Lower lobe of right lung (tissue), 2 donors: ENCODE measurements at regions not wholly inside any gene's neighbourhood (a gene's known extent, or its start where the extent isn't known, plus 50 kb on each side); places are given as distances from the start of the nearest gene placed in this dataset.

Experiments
- ATAC-seq, 2 donors: fragments of 200-7000 bp; cut with Tn5 transposase; one replicate each; pipeline ENCODE4 v1.9.1; 2020 to 2022; ENCODE audit warnings: mild to moderate bottlenecking in 2 of 2, moderate library complexity in 2 of 2
- DNase-seq: peaks from one replicate; pipeline ENCODE4 v3.0.0-alpha.2; 2020
- H3K27ac ChIP-seq: fragments of 200-600 bp; one replicate; pipeline ENCODE4 v1.8.0; 2022
- H3K27me3 ChIP-seq: fragments of 200-600 bp; one replicate; pipeline ENCODE4 v1.8.0; 2022; ENCODE audit warnings: low read depth
- H3K36me3 ChIP-seq: fragments of 200-600 bp; one replicate; pipeline ENCODE4 v1.8.0; 2022; ENCODE audit warnings: mild to moderate bottlenecking
- H3K4me1 ChIP-seq: fragments of 200-600 bp; one replicate; pipeline ENCODE4 v1.8.0; 2022
- H3K4me3 ChIP-seq: fragments of 200-600 bp; one replicate; pipeline ENCODE4 v1.8.0; 2022; ENCODE audit warnings: mild to moderate bottlenecking
- H3K9me3 ChIP-seq: fragments of 200-600 bp; one replicate; pipeline ENCODE4 v1.8.0; 2022
- intact Hi-C: fragments of 100-400 bp; cut with DNase I; formaldehyde crosslinking; loops from one replicate; pipeline ENCODE4 v1.11.0; 2022
- TF ChIP-seq, protein P1 (sequence below): fragments of 200-600 bp; IDR thresholded peaks from one replicate; pipeline ENCODE4 v1.8.0; 2022; ENCODE audit warnings: antibody characterized with exemption, mild to moderate bottlenecking
- donor health status: DM: no; HTN: yes; CAD: no; lungs with severe emphysema.

GRCh38 chr1:187267827-187268226 is 439.1 kb downstream of the PLA2G4A start:
- Histone ChIP-seq H3K36me3 (no peaks in the 10 kb centered on the region), H3K4me3 (no peak overlapping the region), H3K9me3 (no peaks in the 10 kb centered on the region), H3K4me1 (no peaks in the 10 kb centered on the region), H3K27ac (no peak overlapping the region), H3K27me3 (no peaks in the 10 kb centered on the region)
- TF ChIP-seq, protein P1, sequence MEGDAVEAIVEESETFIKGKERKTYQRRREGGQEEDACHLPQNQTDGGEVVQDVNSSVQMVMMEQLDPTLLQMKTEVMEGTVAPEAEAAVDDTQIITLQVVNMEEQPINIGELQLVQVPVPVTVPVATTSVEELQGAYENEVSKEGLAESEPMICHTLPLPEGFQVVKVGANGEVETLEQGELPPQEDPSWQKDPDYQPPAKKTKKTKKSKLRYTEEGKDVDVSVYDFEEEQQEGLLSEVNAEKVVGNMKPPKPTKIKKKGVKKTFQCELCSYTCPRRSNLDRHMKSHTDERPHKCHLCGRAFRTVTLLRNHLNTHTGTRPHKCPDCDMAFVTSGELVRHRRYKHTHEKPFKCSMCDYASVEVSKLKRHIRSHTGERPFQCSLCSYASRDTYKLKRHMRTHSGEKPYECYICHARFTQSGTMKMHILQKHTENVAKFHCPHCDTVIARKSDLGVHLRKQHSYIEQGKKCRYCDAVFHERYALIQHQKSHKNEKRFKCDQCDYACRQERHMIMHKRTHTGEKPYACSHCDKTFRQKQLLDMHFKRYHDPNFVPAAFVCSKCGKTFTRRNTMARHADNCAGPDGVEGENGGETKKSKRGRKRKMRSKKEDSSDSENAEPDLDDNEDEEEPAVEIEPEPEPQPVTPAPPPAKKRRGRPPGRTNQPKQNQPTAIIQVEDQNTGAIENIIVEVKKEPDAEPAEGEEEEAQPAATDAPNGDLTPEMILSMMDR = no peak
- DNase-seq (no peak), ATAC-seq (no peak)
- intact Hi-C loops = no loop called here

- TF ChIP-seq, protein P1 = no peak
- no peaks in the 10 kb centered on the region for H3K4me1 ChIP-seq
- intact Hi-C loops = no loop called here
- H3K4me3 ChIP-seq = no peak overlapping the region
- no peaks in the 10 kb centered on the region for H3K36me3 ChIP-seq
- ATAC-seq = no peak
- no peaks in the 10 kb centered on the region for H3K27me3 ChIP-seq
- DNase-seq = no peak
- H3K9me3 ChIP-seq = no peaks in the 10 kb centered on the region
- H3K27ac ChIP-seq = no peak overlapping the region
Measured at GRCh38 chr1:187270256-187270655, 441.5 kb downstream of the PLA2G4A start.

DNA sequence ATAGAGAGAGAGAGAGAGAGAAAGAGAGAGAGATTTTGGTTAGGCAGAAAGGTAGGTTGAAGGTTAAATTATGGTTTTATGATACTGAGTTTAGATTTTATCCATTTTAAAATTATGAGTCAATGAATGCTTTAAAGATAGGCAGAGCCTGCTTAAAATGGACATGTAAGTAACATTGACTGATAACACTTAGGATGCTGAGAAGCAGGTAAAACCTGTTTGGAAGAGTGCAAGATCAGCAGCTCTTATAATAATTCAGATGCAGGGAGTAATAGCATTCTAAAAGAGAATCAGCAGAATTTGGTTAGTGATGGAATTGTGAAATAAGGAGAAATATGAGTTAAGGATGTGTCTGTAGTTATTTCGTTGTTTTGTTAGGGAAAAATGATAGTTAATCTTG is 446.6 kb downstream of the PLA2G4A start:
- Histone ChIP-seq H3K36me3 (no peaks in the 10 kb centered on the region), H3K27me3 (no peaks in the 10 kb centered on the region)

GRCh38 chr1:187275985-187276575 is 447.3 kb downstream of the PLA2G4A start:
- no peaks in the 10 kb centered on the region for H3K4me1 ChIP-seq
- H3K4me3 ChIP-seq = no peak overlapping the region
- intact Hi-C loops = no loop called here

More for the DNA sequence above, 446.6 kb downstream of the PLA2G4A start:
- intact Hi-C loops = no loop called here
- Histone ChIP-seq H3K4me1 (no peaks in the 10 kb centered on the region), H3K4me3 (no peak overlapping the region), H3K9me3 (no peaks in the 10 kb centered on the region), H3K27ac (no peak overlapping the region)
- no peak for ATAC-seq
- TF ChIP-seq, protein P1 = no peak
- no peak for DNase-seq

DNA sequence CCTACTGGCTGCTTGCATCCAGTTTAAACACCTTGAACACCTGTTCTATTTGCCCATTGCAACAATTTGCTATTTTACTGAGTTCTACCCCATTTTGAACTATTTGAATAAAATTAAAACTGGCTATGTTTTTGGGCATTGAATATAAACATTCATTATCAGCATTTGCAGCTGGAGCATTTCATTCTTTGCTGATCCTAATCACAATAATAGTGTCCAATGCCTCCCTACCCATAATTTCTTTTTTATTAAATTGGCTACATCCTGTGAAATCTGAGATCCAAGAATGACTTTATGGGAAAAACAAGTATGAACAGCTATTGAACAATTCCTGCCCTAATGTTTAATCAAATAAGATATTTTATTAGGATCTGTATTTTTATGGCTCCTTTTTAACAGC is 447.9 kb downstream of the PLA2G4A start:
- no peaks in the 10 kb centered on the region for H3K4me1 ChIP-seq
- TF ChIP-seq, protein P1 = no peak
- H3K27ac ChIP-seq = no peak overlapping the region
- DNase-seq (no peak), ATAC-seq (no peak)
- no peaks in the 10 kb centered on the region for H3K27me3 ChIP-seq
- intact Hi-C loops = no loop called here
- no peaks in the 10 kb centered on the region for H3K9me3 ChIP-seq
- no peaks in the 10 kb centered on the region for H3K36me3 ChIP-seq
- no peak overlapping the region for H3K4me3 ChIP-seq

More at GRCh38 chr1:187275985-187276575, 447.3 kb downstream of the PLA2G4A start:
- no peak overlapping the region for H3K27ac ChIP-seq
- ATAC-seq (no peak), DNase-seq (no peak)
- TF ChIP-seq, protein P1 = no peak
- no peaks in the 10 kb centered on the region for H3K27me3 ChIP-seq
- no peaks in the 10 kb centered on the region for H3K36me3 ChIP-seq
- H3K9me3 ChIP-seq = no peaks in the 10 kb centered on the region
